GM21390 (cell line): ENCODE measurements at regions not wholly inside any gene's neighbourhood (a gene's known extent, or its start where the extent isn't known, plus 50 kb on each side); places are given as distances from the start of the nearest gene placed in this dataset.

Experiments used
- ATAC-seq: cut with Tn5 transposase; IDR thresholded peaks from one replicate; pipeline ENCODE4 v1.9.1; 2021; ENCODE audit not compliant: unreplicated experiment

- ATAC-seq = no peak
These were observed 55.4 kb upstream of the RNF180 start for GRCh38 chr5:64110222-64110621.

GRCh38 chr5:64108674-64109073 is 57.0 kb upstream of the RNF180 start:
- no peak for ATAC-seq

GRCh38 chr5:64100203-64100602 is 65.4 kb upstream of the RNF180 start:
- no peak for ATAC-seq

GRCh38 chr5:64096771-64097170 is 68.9 kb upstream of the RNF180 start:
- no peak for ATAC-seq

GRCh38 chr5:64077589-64077988 is 88.1 kb upstream of the RNF180 start:
- no peak for ATAC-seq

- peak; percentile 77 for ATAC-seq
These were observed 91.1 kb upstream of the RNF180 start for GRCh38 chr5:64074533-64074932.

- ATAC-seq = no peak
These were observed 96.2 kb upstream of the RNF180 start for GRCh38 chr5:64069486-64069885.

- ATAC-seq = no peak
These were observed 88.1 kb upstream of the HTR1A start for GRCh38 chr5:64050296-64050695.

GRCh38 chr5:64040490-64040889 is 78.2 kb upstream of the HTR1A start:
- no peak for ATAC-seq

GRCh38 chr5:64026493-64026892 is 64.2 kb upstream of the HTR1A start:
- no peak for ATAC-seq

GRCh38 chr5:64019746-64020145 is 57.5 kb upstream of the HTR1A start:
- ATAC-seq = no peak

GRCh38 chr5:64018966-64019365 is 56.7 kb upstream of the HTR1A start:
- ATAC-seq = no peak

GRCh38 chr5:64015824-64016223 is 53.6 kb upstream of the HTR1A start:
- no peak for ATAC-seq
